GM19035 (cell line): ENCODE measurements at regions not wholly inside any gene's neighbourhood (a gene's known extent, or its start where the extent isn't known, plus 50 kb on each side); places are given as distances from the start of the nearest gene placed in this dataset.

Experiments used
- ATAC-seq: cut with Tn5 transposase; IDR thresholded peaks from one replicate; pipeline ENCODE4 v1.9.1; 2021; ENCODE audit not compliant: unreplicated experiment

DNA sequence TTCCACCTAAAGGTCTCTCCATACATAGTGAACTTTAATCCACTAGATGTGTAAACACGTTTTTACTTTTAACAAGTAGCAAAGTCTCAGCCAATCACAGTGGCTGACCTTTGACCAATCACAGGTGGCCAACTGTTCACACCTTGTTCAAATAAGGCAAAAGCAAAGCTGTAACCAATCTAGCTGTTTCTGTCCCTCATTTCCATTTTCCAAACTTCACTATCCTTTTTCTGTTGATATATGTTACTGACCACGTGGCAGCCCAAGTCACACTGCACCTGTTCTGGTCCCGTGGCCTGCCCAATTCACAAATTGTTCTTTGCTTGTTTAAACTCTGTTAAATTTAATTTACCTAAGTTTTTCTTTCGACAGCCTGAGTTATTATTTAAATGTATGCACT, 393.5 kb upstream of the NETO1 start:
- no peak for ATAC-seq

DNA sequence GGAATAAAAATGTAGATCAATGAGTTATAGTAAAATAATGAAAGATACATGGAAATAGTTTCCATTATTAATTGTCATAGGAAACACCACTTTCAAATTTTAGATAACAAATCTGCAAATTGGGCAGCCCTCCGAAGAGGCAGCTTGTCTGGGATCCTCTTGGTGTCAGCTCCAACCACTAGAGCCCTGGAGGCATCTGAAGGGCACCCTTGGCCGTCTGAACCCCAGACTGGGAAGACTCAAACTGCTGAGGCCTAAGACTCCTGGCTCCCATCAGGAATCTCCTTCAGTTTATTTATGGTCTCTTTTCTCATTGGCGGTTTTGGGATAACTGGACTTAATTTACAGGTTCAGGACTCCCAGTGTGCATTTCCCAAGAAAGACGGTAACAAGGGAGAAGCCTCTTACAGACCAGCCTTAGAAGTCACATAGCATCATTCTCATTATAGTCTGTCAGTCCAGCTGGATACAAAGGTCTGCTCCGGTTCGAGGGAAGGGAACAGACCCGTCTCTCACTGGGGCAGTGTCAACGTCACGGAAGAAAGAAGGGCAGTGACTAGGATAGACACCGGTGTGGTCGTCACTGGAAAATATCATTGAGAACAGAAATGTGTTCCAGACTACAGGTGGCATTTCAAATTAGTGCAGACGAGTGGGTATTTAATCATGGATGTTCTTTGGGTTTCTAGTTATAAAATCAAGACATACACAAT, 390.7 kb upstream of the NETO1 start:
- ATAC-seq: no peak

DNA sequence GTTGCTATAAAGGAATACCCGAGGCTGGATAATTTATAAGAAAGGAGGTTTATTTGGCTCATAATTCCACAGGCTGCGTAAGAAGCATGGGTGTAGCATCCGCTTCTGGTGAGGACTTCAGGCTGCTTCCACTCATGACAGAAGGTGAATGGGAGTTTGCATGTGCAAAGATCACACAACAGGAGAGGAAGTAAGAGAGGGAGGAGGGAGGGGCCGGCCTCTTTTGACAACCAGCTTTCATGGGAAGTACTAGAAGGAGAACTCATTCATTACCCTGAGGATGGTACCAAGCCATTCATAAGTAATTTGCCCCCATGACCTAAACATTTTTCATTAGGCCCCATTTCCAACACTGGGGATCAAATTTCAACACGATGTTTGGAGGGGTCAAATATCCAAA, 386.8 kb upstream of the NETO1 start:
- no peak for ATAC-seq

GRCh38 chr18:73249030-73249429, 381.2 kb upstream of the NETO1 start:
- ATAC-seq: no peak

- ATAC-seq: no peak
Measured at GRCh38 chr18:73246763-73247162, 379.0 kb upstream of the NETO1 start.

- ATAC-seq: no peak
Measured at GRCh38 chr18:73245345-73245744, 377.6 kb upstream of the NETO1 start.

DNA sequence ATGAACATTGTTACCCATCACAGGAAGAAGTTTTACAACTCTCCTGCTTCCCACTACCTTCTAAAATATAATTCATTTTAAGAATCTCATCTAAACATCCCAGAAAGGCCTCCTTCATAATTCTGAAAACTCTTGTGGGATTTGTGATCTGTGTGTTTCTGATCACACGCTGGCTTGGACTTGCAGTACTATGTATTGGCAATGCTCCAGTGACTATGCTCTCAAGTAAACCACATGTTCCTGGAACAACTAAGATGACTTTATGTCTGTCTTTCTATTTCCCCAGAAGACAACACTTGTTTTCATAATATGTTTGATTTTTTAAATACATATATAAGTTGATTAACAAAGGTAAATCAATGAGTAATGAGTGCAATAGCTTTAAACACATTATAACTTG, 376.6 kb upstream of the NETO1 start:
- ATAC-seq: no peak

DNA sequence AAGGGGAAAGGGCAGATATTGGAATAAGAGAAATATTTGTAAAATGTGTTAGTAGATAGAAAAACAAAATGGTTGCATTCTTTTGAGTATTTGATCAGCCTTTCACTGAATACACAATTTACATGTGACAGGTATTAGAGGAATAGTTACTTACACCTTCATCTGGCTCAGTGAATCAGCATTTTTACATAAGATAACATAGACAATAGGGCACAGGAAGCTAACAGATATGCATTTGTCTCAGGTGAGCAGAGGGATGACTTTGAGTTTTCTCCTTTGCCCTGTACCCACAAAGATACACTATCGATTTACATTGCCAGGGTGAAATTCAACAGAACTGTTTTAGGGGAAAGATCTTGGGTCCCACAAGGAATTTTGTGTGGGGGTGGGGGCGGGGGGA, 373.1 kb upstream of the NETO1 start:
- ATAC-seq: no peak

- ATAC-seq: no peak
Measured at GRCh38 chr18:73235921-73236320, 368.1 kb upstream of the NETO1 start.

- ATAC-seq: peak; percentile 56
Measured at GRCh38 chr18:73235491-73235890, 367.7 kb upstream of the NETO1 start.

DNA sequence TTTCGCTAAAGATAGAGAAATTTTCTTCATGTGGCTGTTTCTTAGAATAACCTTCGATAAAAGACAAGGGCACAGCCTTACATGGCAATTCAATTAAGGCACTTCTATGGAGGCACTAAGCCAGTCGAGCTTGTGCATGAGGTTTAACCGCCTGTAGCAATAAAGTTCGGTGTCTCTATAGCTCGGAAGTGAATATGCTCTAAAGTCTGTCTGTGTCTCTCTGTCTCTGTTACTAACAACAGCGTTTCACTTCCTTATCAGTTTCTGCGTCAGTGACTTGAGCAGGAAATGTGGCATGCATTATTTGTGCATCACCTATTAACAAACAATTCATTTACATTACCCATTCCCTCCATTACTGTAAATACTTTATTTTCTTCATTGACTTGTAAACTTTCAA, 365.1 kb upstream of the NETO1 start:
- no peak for ATAC-seq

DNA sequence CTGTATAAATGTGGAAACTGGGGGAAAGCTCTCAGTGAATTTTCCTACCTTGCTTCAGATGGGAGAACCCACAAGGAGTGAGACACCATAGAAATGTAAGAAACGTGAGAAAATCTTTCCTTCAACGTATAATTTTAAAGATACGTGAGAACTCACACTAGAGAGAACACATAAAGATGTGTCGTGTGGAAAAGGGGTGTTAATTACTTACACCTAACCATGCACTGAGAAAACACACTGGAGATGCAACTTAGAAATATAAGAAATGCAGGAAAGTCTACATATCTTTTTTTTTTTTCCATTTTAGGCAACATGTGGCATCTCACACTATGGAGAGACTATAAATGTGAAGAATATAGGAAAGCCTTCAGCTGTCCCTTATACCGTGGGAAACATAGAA, 352.9 kb upstream of the NETO1 start:
- no peak for ATAC-seq

GRCh38 chr18:73218293-73218692, 350.5 kb upstream of the NETO1 start:
- no peak for ATAC-seq

GRCh38 chr18:73214970-73215369, 347.2 kb upstream of the NETO1 start:
- ATAC-seq: no peak

GRCh38 chr18:73212442-73212841, 344.7 kb upstream of the NETO1 start:
- ATAC-seq: no peak

DNA sequence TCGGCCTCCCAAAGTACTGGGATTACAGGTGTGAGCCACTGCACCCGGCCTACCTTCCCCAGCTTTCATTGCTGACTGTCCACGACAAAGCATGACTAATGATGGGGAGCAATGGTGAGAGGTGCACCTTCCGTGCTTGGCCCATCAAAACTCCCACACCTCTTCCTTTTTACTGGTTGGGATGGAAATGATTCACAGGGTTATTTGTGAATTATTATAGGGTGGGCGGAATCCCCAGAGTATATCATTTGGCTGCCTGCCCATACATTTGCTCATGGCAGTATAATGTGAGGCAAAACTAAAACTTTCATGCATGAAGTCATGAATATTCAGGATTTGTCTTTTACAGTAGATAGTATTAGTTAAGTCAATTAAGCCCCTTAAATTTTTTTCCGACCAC, 334.2 kb upstream of the NETO1 start:
- ATAC-seq: no peak

DNA sequence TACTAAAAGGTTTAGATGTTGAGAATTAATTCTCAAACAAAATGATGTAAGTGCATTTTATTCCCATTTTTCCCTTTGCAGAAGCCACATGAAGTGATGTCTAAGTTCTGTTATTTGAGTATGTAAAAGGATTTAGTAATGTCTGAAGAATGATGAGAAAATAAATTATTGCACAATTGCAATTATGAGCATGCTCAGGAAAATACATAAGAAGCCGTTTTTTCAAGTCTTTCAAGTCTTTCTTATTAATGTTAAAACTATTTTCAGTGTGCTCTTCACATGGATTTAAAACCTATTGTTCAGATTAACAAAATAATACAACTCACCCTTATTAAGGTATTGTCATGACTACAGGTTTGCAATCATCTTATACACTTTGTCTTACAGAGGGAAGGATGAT, 331.4 kb upstream of the NETO1 start:
- ATAC-seq: no peak

- ATAC-seq: no peak
Measured at GRCh38 chr18:73189718-73190117, 321.9 kb upstream of the NETO1 start.

DNA sequence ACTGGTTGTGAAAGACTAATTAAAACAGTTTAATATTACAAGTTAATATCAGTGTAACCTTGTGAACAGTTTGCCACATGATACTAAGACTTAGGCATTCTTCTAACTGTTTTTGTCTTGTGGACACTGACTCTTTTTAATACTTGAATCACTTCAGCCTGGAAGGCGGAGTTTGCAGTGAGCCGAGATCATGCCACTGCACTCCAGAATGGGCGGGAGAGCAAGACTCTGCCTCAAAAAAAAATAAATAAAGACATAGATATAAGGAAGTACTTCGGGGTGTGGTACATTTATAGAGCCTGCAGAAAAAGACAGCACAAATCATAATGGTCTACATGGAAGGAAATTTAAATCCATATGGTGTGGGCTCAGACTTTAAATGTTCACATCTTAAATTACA, 300.4 kb upstream of the NETO1 start:
- no peak for ATAC-seq

GRCh38 chr18:73164430-73164829, 296.6 kb upstream of the NETO1 start:
- ATAC-seq: no peak

DNA sequence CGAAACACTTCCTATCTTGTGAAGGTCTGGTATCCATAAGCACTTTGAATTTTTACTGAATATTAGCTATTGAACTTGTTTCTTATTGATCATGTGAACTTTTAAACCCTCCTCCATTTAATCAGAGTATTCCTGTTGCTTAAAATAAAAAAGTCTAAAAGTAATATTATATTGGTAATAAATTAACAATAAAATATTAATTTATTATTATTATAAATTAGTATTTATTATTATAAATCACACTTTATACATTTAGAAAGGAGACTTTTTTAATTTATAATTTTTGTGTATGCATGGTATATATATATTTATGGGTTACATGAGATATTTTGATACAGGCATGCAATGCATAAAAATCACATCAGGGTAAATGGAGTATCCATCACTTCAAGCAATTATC, 295.4 kb upstream of the NETO1 start:
- no peak for ATAC-seq

DNA sequence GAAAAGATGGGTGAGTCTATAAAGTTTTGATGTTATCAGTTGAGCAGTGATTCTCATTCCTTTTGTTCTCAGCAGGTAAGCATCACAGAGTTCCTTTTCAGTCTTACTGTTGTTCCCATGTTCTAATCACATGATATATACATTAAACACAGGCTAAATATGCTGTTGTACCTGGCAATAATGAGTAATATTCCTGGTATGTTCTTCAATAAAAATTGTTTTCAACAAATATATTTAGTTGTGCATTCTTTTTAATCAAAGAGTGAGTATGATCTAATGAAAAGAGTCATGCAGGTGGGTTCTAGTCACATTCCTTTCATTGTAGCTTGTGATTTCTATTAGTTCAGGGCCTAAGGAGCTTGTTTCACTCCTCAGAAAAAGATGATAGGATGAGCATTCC, 288.3 kb upstream of the NETO1 start:
- no peak for ATAC-seq

DNA sequence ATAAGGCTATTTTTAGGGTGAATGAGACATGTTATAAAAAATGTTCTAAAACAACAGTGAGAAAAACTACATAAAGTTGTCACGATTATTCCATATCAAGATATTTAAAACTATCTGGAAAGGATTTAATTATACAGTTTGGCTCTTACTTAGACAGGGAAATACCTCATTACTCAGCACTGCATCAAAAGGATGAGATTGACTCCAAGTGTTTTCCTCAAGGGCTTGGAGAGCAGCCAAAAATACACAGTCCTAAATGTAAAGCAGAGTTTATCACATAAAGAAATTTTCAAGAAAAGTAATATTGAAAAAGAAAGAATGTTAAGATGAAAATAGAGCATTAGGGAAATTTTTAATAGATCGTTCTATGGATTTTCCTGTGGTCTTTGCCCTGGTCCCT, 285.5 kb upstream of the NETO1 start:
- no peak for ATAC-seq

DNA sequence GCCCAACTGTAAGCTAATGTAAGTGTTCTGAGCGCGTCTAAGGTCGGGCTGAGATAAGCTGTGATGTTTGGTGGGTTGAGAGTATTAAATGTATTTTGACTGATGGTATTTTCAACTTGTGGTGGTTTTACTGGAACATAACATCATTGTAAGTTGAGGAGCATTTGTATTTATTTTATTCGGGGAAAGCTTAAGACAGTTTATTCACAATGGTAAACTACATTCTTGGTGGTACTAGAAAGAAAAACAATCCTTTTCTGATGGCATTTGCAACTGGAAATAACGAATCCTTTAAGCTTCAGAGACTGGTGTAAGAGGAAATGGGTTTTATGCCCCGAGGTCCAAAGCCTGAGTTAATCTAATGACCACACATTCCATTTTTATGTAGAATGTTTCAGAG, 283.3 kb upstream of the NETO1 start:
- no peak for ATAC-seq
